Suprapubic skin (tissue), 3 donors: ENCODE measurements at regions not wholly inside any gene's neighbourhood (a gene's known extent, or its start where the extent isn't known, plus 50 kb on each side); places are given as distances from the start of the nearest gene placed in this dataset.

Experiments used
- CTCF ChIP-seq, 2 donors: fragments of 200-600 bp in 1 of 2; fragments of 450-650 bp in 1 of 2; sonication (generic) in 1 of 2; IDR thresholded peaks; one replicate each; pipeline ENCODE4 v1.5.1; 2016 to 2019; ENCODE audit warnings: antibody characterized with exemption in 2 of 2, mild to moderate bottlenecking in 1 of 2, moderate library complexity in 1 of 2
- POLR2AphosphoS5 ChIP-seq, 3 donors: sonication (generic); formaldehyde crosslinking; IDR thresholded peaks; one replicate each; pipeline ENCODE4 v1.6.1; 2017; ENCODE audit warnings: antibody characterized with exemption in 3 of 3

GRCh38 chr6:119501798-119502483, 152.4 kb upstream of the MAN1A1 start:
- TF ChIP-seq CTCF (IDR thresholded peaks at IDR 0.05) (no peak), POLR2AphosphoS5 (IDR thresholded peaks at IDR 0.05) (no peak)
